Activated naive CD4-positive, alpha-beta T cell (primary cell): ENCODE measurements at regions not wholly inside any gene's neighbourhood (a gene's known extent, or its start where the extent isn't known, plus 50 kb on each side); places are given as distances from the start of the nearest gene placed in this dataset.
"Not testable (repeated sequence)": the region's sequence is repeated elsewhere in the genome, so short reads cannot be mapped to it uniquely, and the experiment has no call there.

Experiments used
- DNase-seq, 4 experiments: peaks; one replicate each; lab custom pipeline; 2025; lab: John Stamatoyannopoulos, UW

DNA sequence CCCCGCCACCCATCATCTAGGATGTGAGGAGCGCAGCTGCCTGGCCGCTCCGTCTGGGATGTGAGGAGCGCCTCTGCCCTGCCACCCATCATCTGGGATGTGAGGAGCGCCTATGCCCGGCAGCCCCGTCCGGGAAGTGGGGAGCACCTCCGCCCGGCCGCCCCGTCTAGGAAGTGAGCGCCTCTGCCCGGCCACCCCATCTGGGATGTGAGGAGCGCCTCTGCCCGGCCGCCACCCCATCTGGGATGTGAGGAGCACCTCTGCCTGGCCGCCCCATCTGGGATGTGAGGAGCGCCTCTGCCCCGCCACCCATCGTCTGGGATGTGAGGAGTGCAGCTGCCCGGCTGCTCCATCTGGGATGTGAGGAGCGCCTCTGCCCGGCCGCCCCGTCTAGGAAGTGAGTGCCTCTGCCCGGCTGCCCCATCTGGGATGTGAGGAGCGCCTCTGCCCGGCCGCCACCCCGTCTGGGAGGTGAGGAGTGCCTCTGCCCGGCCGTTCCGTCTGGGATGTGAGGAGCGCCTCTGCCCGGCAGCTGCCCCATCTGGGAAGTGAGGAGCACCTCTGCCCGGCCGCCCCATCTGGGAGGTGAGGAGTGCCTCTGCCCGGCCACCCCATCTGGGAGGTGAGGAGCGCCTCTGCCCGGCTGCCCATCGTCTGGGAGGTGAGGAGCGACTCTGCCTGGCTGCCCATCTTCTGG, 1086.5 kb downstream of the TYW1 start:
- DNase-seq = not testable (repeated sequence)

DNA sequence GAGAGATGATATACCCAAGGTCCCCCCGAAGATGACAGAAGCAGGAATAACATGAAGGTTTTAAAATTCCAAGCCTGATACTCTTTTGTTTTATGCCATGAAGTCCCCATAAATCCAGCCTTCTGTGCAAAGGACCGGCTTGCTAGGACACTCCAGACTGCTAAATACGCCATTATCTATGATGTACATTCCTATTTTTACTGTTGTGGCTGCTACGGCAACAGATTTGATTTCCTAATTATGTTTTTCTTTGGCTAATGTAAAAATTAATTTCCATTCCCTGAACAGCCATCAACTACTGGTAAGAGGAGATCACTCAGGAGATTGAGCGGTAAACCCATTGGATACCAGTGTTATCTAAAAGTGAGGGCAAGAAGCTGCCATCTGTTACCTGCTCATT, 1090.8 kb downstream of the TYW1 start:
- no peak for DNase-seq

DNA sequence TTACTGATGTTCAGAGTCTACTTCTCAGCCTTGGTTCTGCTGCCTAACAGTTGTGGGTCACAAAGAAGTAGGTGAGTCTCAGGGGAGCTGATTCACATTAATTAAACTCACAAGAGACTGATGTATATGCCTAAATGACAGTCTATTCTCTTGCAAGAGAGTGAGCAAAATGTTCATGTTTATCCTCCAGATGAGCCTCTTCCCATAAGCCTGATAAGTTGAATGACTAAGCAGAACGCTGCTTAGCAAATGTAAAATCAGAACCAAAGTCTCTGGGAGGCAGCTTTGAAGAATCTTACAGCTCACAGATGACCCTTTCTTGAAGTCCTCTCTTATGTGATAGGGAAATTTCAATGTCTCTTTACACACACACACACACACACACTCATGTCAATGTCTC, 1092.2 kb downstream of the TYW1 start:
- DNase-seq = no peak

DNA sequence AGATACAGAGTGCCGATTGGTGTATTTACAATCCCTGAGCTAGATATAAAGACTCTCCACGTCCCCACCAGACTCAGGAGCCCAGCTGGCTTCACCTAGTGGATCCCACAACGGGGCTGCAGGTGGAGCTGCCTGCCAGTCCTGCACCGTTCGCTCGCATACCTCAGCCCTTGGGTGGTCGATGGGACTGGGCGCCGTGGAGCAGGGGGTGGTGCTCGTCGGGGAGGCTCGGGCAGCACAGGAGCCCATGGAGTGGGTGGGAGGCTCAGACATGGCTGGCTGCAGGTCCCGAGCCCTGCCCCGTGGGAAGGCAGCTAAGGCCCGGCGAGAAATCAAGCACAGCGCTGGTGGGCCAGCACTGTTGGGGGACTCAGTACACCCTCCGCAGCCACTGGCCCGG, 1093.6 kb downstream of the TYW1 start:
- DNase-seq = not testable (repeated sequence)

DNA sequence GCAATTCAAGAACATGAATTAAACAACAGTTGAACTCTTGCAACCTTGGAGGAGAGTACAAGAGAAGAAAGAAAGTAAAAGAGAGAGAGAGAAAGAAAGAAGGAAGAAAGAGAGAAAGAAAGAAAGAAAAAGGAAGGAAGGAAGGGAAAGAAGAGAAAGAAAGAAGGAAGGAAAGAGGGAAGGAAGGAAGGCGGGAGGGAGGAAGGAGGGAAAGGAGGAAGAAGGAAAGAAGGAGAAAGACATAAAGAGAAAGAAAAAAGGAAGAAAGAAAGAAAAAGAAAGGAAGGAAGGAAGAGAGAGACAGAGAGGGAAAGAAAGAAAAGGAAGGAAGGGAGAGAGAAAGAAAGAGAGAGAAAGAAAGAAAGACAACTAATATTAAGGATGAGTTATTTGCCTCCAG, 1106.7 kb downstream of the TYW1 start:
- DNase-seq = no peak

DNA sequence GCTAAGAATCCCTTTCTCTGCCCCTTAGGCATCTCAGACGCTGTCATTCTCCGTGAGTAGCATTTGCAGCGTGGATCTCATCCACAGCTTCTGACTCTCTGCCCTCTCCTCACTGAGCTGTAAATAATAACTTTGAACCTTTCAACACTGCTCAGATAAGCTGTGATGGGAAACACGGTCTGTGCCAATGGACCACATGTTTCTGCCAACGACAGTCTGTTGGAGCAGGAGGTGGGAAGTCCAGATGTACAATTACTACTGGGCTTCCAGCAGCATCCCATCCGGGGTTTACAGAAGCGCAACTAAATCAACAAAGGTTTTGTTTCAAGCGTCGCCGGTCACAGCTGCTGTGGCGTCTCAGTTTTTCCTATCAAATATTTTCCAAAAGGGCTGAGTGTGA, 1110.6 kb downstream of the TYW1 start:
- no peak for DNase-seq

DNA sequence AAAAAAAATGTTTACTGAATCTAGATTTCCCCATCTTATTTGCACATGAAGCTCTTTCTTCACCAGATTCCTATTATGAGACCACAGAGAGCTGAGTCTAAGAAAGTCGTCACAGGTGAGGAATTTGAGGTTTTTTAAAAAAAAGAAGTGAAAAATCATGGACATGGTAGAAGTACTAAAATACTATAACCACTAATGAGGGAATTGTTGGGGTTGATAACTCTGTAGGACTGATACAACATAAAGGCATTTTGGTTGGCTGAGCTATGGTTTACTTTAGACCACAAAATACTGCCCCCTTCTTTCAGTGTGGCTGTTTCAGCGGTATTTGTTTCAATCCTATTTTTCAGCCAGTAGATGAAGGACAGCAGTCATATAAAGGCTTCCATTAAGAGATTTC, 1111.3 kb downstream of the TYW1 start:
- DNase-seq = no peak

DNA sequence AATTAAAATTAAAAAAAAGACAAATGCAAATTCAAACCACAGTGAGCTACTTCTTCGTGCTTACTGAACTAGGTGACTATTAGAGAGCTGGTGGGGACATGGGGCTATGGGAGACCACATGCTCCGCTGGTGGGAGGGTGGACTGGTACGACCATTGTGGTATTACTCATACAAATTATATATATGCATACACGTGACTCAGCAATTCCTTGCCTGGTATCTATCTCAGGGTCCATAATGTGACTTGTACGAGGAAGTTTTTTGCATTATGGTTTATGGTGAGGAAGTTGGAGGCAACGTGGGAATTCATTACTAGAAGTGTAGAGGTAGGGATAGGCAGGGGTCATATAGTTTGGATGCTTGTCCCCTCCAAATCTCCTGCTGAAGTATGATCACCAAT, 1112.7 kb downstream of the TYW1 start:
- no peak for DNase-seq

DNA sequence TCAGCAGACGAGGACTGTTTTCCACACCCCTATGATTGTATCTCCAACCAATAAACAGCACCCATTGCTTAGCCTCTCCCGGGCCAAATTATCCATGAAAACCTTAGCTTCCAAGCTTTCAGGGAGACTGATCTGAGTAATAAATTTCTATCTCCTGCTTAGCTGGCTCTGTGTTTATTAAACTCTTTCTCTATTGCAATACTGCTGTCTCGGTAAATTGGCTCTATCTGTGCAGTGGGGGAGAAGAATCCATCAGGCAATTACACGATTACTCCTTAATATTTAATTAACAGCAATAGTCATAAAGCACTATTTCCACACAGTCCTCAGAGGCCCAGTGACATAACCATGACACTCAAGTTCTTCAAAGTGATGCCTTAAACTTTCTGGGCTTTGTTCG, 1122.8 kb downstream of the TYW1 start:
- no peak for DNase-seq

DNA sequence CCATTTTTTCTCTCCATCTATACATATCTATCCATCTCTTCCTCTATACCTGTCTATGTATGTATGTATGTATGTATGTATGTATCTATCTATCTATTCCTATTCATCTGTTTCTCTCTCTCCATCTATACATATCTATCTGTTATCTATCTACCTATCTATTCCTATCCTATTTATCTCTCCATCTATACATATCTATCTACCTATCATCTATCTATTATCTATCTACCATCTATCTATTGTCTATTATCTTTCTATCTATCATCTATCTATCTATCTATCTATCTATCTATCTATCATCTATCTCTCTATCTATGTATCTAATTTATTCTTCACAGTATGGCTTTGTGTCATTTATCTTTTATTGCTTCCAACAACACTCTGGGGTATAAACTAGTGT, 1124.4 kb downstream of the TYW1 start:
- no peak for DNase-seq

DNA sequence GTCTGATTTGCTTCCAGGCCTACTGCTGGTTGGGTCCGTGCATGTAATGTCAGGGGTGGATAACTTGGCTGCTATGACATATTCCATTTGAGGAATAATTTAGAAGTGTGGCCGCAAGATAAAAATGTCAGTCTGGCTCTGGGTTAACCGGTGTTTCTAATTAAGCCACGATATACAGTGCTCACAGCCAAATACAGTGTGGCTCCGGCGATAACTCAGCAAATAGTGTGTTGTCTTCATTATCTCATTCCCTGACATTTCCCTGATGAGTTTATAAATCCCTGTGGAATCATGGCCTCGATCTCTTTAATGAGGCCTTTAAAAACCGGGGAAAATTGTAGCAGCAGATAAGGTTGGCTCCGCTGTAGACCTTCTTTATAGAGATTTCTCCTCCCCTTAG, 1125.0 kb downstream of the TYW1 start:
- no peak for DNase-seq

DNA sequence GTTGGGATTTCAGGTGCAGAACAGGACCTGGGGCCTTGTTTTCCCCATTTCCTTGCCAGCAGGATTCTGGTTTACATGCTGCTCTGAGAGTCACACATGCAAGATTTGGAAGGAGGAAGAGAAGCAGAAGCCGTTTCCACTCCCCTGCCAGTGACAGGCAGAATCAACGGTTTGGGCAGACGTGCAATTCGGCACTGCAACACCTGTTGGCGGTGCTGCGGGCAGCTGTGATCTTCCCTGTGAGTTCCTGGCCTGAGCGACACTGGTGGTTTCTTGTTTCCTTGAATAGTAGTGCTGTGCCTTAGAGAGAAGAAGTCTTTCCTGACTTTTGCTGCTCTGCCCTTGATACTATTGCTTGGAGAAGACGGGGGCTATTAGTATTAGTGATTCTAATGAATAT, 1126.2 kb downstream of the TYW1 start:
- DNase-seq = no peak

DNA sequence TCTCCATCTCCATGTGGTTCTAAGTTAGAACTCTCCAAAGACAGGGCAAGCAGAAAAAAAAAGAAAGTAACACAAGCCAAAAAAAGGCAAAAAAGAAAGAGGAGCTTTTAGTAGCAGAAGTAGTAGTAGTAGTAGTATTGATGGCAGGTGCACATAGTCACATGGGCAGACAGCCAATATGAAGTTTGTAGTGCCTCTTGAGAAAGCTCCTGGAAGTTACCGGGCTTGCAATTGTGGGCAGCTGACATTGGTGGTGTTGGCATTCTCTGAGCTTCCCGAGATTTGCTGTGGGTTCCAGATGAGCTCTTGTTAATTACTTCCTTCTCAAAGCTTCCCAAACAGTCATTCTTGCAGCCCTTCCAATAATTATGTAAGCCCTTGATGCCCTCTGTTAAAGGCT, 1128.5 kb downstream of the TYW1 start:
- DNase-seq = no peak

DNA sequence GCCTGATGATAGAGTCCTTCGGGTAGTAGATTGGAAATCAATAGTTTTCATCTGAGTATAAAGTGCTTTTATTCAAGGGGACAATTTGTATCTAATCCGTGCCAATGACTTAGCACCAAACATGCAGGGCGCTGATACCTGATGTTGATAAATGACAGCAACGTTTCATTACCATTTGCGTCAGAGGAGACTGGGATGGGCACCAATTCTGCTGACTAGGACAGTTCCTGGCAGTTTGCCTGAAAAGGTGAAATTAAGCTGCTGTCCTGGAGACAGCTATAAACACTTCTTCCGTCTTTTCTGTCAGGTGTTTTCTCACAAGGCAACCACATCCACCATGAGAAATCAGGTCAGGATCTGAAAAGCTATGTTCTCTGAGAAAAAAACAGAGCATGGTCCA, 1136.4 kb downstream of the TYW1 start:
- DNase-seq = no peak

DNA sequence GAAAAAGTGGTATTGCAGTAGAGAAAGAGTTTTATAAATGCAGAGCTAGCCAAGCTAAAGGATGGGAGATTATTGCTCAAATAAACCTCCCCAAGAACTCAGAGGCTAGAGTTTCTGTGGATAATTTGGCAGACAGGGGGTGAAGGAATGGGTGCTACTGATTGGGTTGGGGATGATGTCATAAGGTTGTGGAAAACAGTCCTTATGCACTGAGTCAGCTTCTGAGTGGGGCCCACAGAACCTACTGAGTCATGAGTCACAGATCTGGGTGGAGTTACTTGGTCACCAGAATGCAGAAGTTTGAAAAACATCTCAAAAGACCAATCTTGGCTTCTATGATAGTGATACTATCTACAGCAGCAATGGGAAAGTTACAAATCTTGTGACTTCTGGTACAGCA, 1146.7 kb downstream of the TYW1 start:
- DNase-seq = no peak

DNA sequence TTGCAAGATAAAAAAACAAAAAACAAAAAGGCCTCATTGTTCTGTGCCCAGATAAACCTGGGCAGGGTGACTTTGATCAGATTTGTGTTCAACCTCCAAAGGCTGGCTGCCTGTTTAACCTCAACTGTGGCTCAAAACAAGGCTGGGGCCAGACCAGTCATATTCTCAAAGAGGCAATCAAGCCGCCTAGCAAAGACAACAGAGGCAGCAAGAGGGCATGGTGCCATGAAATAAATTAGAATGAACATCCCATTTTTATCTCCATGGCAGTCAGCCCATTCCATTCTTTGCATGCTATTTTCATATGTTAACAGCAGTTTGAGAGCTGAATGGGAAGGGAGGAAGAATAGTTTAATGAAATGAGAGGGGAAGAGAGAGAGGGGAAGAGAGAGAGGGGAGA, 1150.3 kb downstream of the TYW1 start:
- no peak for DNase-seq

DNA sequence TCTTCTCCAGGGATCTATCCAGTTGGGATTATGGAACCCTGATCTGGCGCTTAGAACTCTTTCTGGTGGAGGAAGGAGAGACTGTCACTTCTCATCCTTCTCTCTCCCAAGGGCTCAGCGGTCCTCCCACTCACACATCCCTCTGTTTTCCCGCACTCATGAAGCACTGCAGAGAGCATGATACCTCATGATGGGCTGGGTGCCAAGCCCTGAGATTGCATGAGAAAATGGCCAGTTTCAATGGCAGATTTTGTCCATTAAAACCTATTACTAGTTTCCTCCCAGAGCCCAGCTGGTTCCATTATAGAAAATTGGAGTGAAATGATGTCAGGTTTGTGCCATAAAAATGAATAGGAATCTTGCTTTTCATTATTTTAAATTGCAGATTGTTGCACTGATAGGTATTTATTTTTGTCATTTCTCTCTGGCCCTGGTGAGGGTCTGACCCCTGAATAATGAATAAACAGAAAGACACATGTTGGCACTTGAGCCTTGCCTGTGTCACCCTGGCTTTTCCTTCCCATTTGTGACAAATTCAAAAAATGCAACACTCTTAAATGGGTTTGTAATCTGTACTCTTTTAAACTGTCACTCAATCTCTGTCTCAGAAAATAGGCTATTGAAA, 1151.1 kb downstream of the TYW1 start:
- DNase-seq = no peak

DNA sequence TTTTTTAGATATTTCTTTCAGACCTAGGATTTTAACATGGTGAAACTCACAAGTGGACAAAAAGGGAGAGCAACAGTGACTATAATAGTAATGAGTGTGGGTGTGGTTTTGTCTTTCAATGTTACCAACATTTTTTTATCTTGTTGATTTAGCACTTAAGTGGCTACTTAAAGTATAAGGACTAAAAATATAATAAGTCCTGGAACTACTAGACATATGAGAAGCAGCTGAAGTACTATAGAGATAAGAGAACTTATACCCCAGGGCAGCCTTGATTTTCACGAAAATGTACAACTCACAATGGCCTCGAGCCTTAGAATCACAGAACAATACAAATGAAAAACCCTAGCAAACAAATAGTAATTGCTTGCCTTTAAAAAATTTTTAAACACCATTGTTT, 1151.8 kb downstream of the TYW1 start:
- DNase-seq = no peak

DNA sequence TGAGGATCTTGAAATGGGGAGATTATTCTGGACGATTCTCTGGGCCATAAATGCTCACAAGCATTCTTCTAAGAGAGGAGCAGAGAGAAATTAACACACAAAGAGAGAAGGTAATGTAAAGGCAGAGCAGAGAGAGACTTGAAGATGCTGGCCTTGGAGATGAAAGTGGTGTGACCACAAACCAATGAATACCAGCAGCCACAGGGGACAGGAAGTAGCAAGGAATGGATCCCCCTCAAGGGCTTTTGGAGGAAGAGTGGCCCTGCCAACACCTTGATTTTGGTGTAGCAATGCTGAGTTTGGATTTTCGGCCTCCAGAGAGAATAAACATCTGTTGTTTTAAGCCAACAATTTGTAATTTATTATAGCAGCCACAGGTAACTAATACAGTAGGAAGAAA, 1155.6 kb downstream of the TYW1 start:
- no peak for DNase-seq

DNA sequence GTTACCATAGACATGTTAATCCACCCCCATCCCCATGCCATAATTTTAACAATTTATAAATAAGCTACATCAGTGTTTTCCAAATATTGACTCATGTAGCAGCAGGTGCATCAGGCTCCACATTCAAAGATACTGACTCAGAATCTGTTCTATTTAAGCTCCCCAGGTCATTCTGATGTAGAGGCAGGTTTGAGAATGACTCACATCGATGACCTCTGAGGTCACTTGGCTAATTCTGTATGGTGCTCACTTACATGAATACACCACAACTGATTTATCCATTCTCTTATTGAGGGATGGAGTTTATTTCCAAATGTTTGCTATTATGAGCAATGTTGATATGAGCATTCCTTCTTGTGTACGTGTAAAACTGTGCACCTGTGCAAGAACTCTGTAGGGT, 1159.0 kb downstream of the TYW1 start:
- no peak for DNase-seq

DNA sequence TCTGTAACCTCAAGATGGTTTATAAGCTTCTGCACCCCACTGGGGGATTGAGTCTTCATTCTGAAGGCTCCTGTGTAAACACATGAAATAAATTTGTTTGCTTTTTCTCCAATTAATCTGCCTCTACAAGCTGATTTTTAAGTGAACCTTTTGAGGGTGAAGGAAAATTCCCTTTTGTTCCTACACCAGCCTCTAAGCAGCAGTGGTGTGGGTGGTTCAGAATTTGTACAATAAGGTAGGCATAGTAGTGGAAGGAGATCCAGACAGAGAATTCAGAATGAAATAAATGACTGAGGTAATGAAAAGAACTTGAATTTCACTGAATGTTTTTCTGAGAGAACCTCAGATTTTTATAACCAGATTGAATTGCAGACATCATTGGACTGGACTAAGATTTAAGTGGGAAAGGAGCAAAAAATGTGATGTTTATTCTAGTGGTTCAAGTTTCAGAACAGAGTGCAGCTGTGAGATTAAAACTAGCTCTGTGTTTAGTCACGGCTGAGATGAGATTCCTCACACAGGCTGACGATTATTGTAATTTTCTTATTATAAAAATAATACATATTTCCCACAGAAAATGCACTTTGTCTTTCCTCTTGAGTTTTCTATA, 1162.2 kb downstream of the TYW1 start:
- DNase-seq = no peak

DNA sequence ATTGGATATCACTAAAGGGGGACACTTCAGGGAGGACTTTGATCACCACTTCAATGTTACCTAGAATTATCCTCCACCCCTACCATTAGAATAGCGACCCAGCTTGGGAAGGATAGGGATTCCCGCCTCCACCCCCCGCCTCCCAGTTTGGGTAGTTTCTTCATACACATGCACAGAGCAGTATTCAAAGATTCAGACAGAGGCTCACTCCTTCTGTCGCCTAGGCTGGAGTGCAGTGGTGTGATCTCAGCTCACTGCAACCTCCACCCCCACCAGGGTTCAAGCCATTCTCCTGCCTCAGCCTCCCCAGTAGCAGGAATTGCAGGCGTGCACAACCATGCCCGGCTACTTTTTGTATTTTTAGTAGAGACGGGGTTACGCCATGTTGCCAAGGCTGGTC, 1166.1 kb downstream of the TYW1 start:
- no peak for DNase-seq

DNA sequence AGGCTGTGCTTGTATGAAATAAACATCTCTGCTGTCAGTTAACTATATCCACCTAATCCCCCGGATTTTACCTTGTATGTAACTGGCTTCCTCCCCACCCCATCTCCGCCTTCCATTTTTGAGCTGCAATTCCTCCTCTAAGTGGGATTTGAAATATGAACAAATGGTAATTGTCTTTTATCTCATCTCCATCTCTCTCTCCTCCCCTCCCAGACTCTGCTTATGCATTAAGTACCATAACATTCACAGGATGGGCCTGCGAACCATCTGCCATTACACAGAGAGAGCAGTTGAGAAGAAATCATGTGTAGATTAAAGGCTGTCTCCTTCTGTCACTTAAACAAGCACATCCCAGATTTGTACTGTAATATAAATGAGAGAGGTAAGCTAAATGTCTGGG, 1169.9 kb downstream of the TYW1 start:
- DNase-seq = no peak

DNA sequence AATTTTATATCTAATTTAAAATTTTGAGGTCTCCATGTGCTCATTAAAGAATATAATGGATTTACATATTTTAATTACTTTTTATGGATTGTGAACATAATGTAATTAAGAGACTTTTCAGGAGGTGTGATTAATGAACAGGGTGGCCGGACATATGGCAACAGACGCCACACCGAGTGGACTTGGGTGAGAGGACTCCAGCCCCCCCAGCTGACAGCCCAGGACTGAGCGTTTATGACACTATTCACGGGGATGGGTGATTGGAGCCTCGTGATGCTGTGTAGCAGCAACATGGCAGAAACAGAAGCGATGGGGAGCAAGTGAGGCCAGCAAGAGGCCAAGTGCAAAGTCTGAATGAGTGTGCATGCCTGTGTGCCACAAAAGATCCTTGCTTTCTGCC, 1176.9 kb downstream of the TYW1 start:
- DNase-seq = no peak
